Effector memory CD4-positive, alpha-beta T cell (primary cell): ENCODE measurements at regions not wholly inside any gene's neighbourhood (a gene's known extent, or its start where the extent isn't known, plus 50 kb on each side); places are given as distances from the start of the nearest gene placed in this dataset.

Experiments used
- DNase-seq, 3 donors: peaks; one replicate each; pipeline ENCODE4 v3.0.0-alpha.2; 2020
- H3K27ac ChIP-seq: 2 replicates; pipeline ENCODE4 v1.7.0; 2013; ENCODE audit warnings: mild to moderate bottlenecking, low read length, moderate library complexity; ENCODE audit not compliant: insufficient read depth, poor library complexity, severe bottlenecking
- H3K27me3 ChIP-seq: replicated peaks from 2 replicates; pipeline ENCODE4 v1.7.0; 2013; ENCODE audit warnings: mild to moderate bottlenecking, low read length; ENCODE audit not compliant: insufficient read depth, control insufficient read depth, poor library complexity, severe bottlenecking
- H3K36me3 ChIP-seq: 2 replicates; pipeline ENCODE4 v1.7.0; 2013; ENCODE audit warnings: mild to moderate bottlenecking, low read length, moderate library complexity; ENCODE audit not compliant: control insufficient read depth, insufficient read depth
- H3K4me1 ChIP-seq: 2 replicates; pipeline ENCODE4 v1.7.0; 2013; ENCODE audit warnings: low read length, mild to moderate bottlenecking; ENCODE audit not compliant: control insufficient read depth, insufficient read depth, poor library complexity, severe bottlenecking
- H3K4me3 ChIP-seq: 2 replicates; pipeline ENCODE4 v1.7.0; 2013; ENCODE audit warnings: low read length, low read depth, mild to moderate bottlenecking; ENCODE audit not compliant: insufficient read depth, poor library complexity, severe bottlenecking
- H3K9me3 ChIP-seq: 2 replicates; pipeline ENCODE4 v1.7.0; 2013; ENCODE audit warnings: mild to moderate bottlenecking, low read length, moderate library complexity; ENCODE audit not compliant: control insufficient read depth

DNA sequence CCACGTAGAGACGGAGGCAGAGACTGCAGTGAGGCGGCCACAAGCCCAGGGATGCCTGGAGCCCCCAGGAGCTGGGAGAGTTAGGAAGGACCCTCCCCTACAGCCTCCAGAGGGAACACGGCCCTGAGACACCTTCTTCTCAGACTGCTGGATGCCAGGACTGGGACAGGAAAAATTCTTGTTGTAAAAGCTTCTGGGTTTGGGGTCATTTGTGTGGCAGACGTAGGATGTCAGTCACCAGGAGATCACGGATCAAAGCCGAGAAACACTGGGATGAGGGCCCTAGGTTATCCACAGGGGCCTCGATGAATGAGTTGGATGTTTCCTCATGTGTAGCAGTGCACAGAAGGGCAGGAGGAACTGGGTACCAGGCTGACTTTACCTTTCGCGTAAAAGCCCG is 163.7 kb downstream of the SHOX start:
- DNase-seq: no peak
- Histone ChIP-seq H3K9me3 (no peaks in the 10 kb centered on the region), H3K27me3 (peaks cover 5% of the 10 kb centered on the region)

GRCh38 chrX:793216-793770 is 162.7 kb downstream of the SHOX start:
- Histone ChIP-seq H3K9me3 (no peaks in the 10 kb centered on the region), H3K27me3 (peaks cover 5% of the 10 kb centered on the region), H3K4me1 (no peaks in the 10 kb centered on the region), H3K4me3 (no peak overlapping the region), H3K27ac (no peak overlapping the region), H3K36me3 (no peaks in the 10 kb centered on the region)
- DNase-seq: no peak

More for the DNA sequence above, 163.7 kb downstream of the SHOX start:
- Histone ChIP-seq H3K4me3 (no peak overlapping the region), H3K27ac (no peak overlapping the region), H3K4me1 (no peaks in the 10 kb centered on the region), H3K36me3 (no peaks in the 10 kb centered on the region)

DNA sequence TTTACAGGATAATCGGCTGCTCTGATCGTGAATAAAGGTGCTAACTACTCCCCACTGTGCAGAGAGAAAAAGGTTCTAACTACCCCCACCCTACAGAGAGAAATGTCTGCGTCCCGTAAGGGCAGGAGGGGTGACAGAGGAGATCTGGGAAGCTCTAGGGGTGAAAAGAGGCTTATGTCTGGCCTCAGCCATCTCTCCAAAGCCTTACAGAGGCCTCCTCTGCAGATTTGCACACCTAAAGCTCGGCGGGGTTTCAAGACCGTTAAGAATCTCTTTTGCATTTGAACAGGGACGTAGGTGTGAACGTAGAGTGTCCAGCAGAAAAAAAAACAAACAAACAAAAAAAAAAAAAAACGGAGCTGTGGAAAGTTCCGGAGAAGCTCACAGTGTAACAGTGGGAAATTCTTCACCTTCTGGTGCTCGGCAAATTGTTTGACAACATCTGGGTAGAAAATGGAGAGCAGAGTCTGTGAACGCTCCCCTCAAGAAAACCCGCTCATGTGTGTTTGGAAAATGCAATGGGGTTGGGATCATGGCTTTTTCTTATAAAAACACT is 161.0 kb downstream of the SHOX start:
- no peaks in the 10 kb centered on the region for H3K36me3 ChIP-seq
- no peaks in the 10 kb centered on the region for H3K9me3 ChIP-seq

GRCh38 chrX:790783-791360 is 160.3 kb downstream of the SHOX start:
- Histone ChIP-seq H3K4me3 (no peak overlapping the region), H3K36me3 (no peaks in the 10 kb centered on the region), H3K4me1 (no peaks in the 10 kb centered on the region), H3K9me3 (no peaks in the 10 kb centered on the region), H3K27ac (no peak overlapping the region), H3K27me3 (peaks cover 5% of the 10 kb centered on the region)
- no peak for DNase-seq

More for the DNA sequence above, 161.0 kb downstream of the SHOX start:
- Histone ChIP-seq H3K27ac (no peak overlapping the region), H3K4me3 (no peak overlapping the region), H3K4me1 (no peaks in the 10 kb centered on the region), H3K27me3 (peaks cover 5% of the 10 kb centered on the region)
- DNase-seq: no peak

GRCh38 chrX:790041-790506 is 159.5 kb downstream of the SHOX start:
- Histone ChIP-seq H3K36me3 (no peaks in the 10 kb centered on the region), H3K9me3 (no peaks in the 10 kb centered on the region), H3K27ac (no peak overlapping the region), H3K4me3 (no peak overlapping the region), H3K27me3 (peaks cover 5% of the 10 kb centered on the region), H3K4me1 (no peaks in the 10 kb centered on the region)
- DNase-seq: no peak

DNA sequence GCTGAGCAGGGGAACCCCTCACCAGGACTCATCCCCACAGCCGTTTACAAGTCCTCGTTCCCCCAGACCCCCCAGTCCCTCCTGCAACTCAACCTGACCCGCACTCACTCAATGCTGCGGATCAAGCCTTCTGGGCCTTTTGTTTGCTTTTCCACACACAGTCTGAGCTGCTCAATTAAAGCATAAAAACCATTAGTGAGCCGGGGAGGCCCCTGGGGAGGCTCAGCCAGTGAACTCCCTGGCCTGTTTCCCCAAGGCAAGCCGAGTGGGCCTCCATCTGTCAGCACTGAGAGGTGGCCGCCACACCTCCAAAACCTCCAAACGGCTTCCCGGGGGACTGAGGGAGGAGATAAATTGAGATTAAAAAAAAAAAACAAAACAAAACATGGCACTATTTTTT is 158.5 kb downstream of the SHOX start:
- no peaks in the 10 kb centered on the region for H3K4me1 ChIP-seq
- H3K36me3 ChIP-seq: no peaks in the 10 kb centered on the region
- no peak overlapping the region for H3K27ac ChIP-seq
- H3K4me3 ChIP-seq: no peak overlapping the region
- DNase-seq: no peak
- peaks cover 5% of the 10 kb centered on the region for H3K27me3 ChIP-seq
- no peaks in the 10 kb centered on the region for H3K9me3 ChIP-seq

GRCh38 chrX:786441-786881 is 155.9 kb downstream of the SHOX start:
- no peak for DNase-seq
- Histone ChIP-seq H3K4me1 (no peaks in the 10 kb centered on the region), H3K36me3 (no peaks in the 10 kb centered on the region), H3K9me3 (no peaks in the 10 kb centered on the region), H3K4me3 (no peak overlapping the region), H3K27ac (no peak overlapping the region), H3K27me3 (peaks cover 5% of the 10 kb centered on the region)

GRCh38 chrX:784829-785228 is 154.2 kb downstream of the SHOX start:
- H3K9me3 ChIP-seq: no peaks in the 10 kb centered on the region
- H3K4me1 ChIP-seq: no peaks in the 10 kb centered on the region
- H3K27me3 ChIP-seq: no peaks in the 10 kb centered on the region
- no peak overlapping the region for H3K4me3 ChIP-seq
- H3K36me3 ChIP-seq: no peaks in the 10 kb centered on the region
- H3K27ac ChIP-seq: no peak overlapping the region
- DNase-seq: no peak

GRCh38 chrX:781224-782204 is 150.9 kb downstream of the SHOX start:
- Histone ChIP-seq H3K27ac (no peak overlapping the region), H3K27me3 (no peaks in the 10 kb centered on the region), H3K36me3 (no peaks in the 10 kb centered on the region), H3K4me1 (no peaks in the 10 kb centered on the region), H3K9me3 (no peaks in the 10 kb centered on the region), H3K4me3 (no peak overlapping the region)
- DNase-seq: no peak
